Hypothalamus (tissue), 51 donors: ENCODE measurements at regions not wholly inside any gene's neighbourhood (a gene's known extent, or its start where the extent isn't known, plus 50 kb on each side); places are given as distances from the start of the nearest gene placed in this dataset.
"Not testable (repeated sequence)": the region's sequence is repeated elsewhere in the genome, so short reads cannot be mapped to it uniquely, and the experiment has no call there.

Experiments
- DNase-seq, 51 donors: peaks; one replicate each; lab custom pipeline; 2025; lab: John Stamatoyannopoulos, UW

GRCh38 chr11:81993755-81994154, 739.9 kb downstream of the FAM181B start:
- DNase-seq: no peak

- no peak for DNase-seq
Observed at GRCh38 chr11:81990659-81991443, 742.8 kb downstream of the FAM181B start.

GRCh38 chr11:81989093-81989492, 744.6 kb downstream of the FAM181B start:
- no peak for DNase-seq

DNA sequence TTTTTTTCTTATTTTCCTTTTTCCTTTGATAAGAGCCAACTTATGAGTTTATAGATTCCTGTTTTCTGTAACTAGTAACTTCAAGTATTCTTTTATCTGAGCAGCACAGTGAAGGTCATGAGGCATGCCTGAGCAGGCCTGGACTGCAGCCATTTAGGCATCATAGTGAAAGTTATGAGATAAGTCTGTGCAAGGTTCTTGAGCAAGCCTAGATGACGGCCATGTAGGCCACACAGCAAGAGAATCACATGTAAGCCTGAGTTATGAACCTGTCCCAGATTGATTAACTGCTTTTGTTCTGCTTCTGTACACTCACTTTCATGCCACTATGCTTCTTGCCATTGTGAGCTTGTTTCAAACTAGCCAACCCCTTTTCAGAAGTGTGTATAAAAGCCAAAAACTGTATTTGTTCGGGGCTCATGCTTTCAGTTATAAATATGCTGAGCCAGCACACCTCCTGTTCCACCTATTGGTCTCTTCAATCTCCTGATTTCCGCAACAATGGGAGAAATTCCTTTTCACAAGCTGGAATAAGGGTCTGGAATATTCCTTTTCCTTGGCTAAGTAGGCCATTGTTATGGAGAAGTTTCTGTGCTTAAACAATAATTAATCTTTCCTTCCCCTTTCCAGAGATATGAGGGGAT, 745.7 kb downstream of the FAM181B start:
- DNase-seq: no peak

GRCh38 chr11:81986556-81987161, 747.0 kb downstream of the FAM181B start:
- no peak for DNase-seq

GRCh38 chr11:81979448-81979847, 754.2 kb downstream of the FAM181B start:
- DNase-seq: no peak

DNA sequence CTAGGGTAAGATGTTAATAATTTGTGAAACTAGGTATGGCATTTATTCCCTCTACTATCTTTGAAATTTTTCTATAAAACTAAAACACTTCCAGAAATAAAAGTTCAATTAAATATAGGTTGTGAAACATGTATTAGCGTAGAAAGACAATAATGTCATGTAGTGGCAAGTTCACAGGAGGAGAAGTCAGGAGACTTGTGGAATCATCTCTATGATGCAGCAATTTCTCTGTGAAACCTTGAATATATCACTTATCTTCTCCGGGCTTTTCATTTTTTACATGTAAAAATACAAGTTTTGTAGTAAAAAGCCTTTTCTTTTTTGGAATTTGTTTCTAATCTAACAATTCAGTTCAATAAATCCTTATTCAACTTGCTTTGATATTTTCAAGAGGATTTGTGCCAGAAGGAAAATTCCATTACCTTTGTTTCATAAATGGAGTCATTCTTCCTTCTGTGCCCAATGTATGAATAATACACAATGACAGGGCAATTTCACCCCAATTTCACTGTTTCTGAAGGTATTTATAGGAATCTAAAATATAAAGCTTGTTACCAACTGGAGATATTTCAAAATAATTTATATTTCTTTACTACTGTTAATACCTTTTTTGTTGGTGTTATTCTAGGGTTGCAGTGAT, 758.3 kb downstream of the FAM181B start:
- DNase-seq: no peak

DNA sequence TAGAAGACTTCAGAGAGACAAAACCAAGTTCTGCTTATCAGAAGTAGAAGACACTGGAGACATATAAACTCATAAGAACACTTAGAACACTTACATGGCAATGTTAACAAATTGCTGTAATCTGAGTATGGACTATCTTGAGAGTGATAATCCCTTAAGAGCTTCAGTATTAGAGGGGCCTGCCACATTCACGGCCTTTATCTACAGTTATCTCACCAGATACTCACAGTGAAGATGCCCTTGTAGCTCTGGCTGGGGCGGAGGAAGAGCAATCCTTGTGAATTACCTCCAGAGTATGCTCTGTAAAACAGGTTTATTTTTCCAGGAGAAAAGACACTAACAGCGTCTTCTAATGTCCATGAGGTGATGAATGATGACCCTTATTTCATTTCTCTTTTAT, 762.8 kb downstream of the FAM181B start:
- DNase-seq: no peak

- no peak for DNase-seq
Observed at GRCh38 chr11:81967242-81967641, 766.4 kb downstream of the FAM181B start.

GRCh38 chr11:81966340-81966739, 767.3 kb downstream of the FAM181B start:
- no peak for DNase-seq

- no peak for DNase-seq
Observed at GRCh38 chr11:81963018-81963417, 770.6 kb downstream of the FAM181B start.

- no peak for DNase-seq
Observed at GRCh38 chr11:81960443-81960842, 773.2 kb downstream of the FAM181B start.

DNA sequence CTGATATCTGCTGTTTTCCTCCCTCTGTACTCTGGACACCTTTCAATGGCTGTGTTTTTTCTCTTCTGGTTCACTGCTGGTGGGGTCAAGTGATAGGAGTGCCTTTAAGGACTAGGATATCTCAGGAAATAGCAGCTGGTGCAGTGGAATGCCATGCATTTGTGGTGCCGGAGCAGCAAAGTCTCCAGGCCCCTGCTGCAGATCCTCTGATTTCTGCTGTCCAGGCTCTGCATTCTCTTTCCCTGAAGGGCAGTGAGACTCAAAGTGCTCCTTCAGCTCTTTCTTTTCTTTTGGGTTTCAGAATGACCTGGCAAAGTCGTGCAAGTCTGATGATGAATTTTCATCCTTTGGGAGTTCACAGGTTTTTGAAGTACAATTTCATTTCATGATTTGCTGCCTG, 774.3 kb downstream of the FAM181B start:
- no peak for DNase-seq

GRCh38 chr11:81954301-81954700, 779.4 kb downstream of the FAM181B start:
- DNase-seq: not testable (repeated sequence)

- DNase-seq: no peak
Observed at GRCh38 chr11:81946831-81947230, 786.8 kb downstream of the FAM181B start.

GRCh38 chr11:81942646-81943045, 791.0 kb downstream of the FAM181B start:
- DNase-seq: no peak

GRCh38 chr11:81941998-81942397, 791.7 kb downstream of the FAM181B start:
- no peak for DNase-seq

DNA sequence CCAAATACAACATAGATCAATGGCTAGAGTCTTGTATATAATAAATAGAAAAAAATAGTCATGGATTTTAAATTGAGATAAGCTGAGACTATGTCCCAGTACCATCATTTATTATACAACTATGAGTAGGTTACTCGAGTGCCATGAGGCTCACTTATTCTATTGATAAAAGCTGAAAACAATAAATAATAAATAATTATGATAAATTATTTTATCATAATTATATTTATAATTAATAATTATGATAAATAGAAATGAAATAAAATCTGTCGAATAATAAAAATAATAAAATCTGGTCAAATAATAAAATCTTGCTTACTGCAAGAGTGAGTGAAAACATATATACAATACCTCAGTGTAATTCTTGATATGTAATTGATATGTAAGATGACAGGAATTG, 801.4 kb downstream of the FAM181B start:
- no peak for DNase-seq

GRCh38 chr11:81920205-81920604, 813.5 kb downstream of the FAM181B start:
- DNase-seq: no peak

DNA sequence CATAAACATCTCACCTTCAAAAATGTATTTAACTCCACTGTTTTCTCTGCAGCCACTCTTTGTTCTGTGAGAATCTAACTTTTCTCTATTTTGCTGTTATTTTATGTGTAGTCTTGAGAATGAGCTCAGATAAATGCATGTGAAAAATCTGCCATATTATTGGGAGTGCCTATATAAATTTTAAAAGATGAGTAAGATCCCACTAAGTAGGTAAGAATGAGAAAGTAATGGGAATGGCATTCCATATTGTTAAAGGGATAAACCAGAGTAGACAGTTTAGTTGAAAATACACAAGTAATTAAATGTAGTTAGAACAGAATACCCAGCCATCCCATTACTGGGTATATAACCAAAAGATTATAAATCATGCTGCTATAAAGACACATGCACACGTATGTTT, 817.2 kb downstream of the FAM181B start:
- DNase-seq: no peak

- no peak for DNase-seq
Observed at GRCh38 chr11:81915045-81915444, 818.6 kb downstream of the FAM181B start.
